ENCODE measurements at regions not wholly inside any gene's neighbourhood (a gene's known extent, or its start where the extent isn't known, plus 50 kb on each side); places are given as distances from the start of the nearest gene placed in this dataset.
"Not testable (repeated sequence)": the region's sequence is repeated elsewhere in the genome, so short reads cannot be mapped to it uniquely, and the experiment has no call there.

- DNase-seq, result no peak
Observed at GRCh38 chr9:84054341-84055010, 73.9 kb downstream of the RMI1 start.

GRCh38 chr9:84057662-84058061 is 77.1 kb downstream of the RMI1 start:
- DNase-seq, result no peak

GRCh38 chr9:84059936-84060335 is 79.3 kb downstream of the RMI1 start:
- no peak for DNase-seq

- no peak for DNase-seq
Observed at GRCh38 chr9:84061613-84062193, 81.1 kb downstream of the RMI1 start.

GRCh38 chr9:84062538-84062937 is 81.9 kb downstream of the RMI1 start:
- DNase-seq, result no peak

- DNase-seq, result no peak
Observed at GRCh38 chr9:84067821-84068220, 87.2 kb downstream of the RMI1 start.

GRCh38 chr9:84068872-84069271 is 88.3 kb downstream of the RMI1 start:
- DNase-seq, result no peak

- DNase-seq, result no peak
Observed at GRCh38 chr9:84070590-84070989, 90.0 kb downstream of the RMI1 start.

- no peak for DNase-seq
Observed at GRCh38 chr9:84072621-84073180, 92.1 kb downstream of the RMI1 start.

GRCh38 chr9:84075004-84075403 is 94.4 kb downstream of the RMI1 start:
- DNase-seq, result no peak

- no peak for DNase-seq
Observed at GRCh38 chr9:84076384-84076783, 95.8 kb downstream of the RMI1 start.

- DNase-seq, result not testable (repeated sequence)
Observed at GRCh38 chr9:84077816-84078215, 97.2 kb downstream of the RMI1 start.

GRCh38 chr9:84079994-84080393 is 99.4 kb downstream of the RMI1 start:
- DNase-seq, result no peak

- no peak for DNase-seq
Observed at GRCh38 chr9:84101964-84102632, 121.5 kb downstream of the RMI1 start.

GRCh38 chr9:84103651-84104377 is 123.2 kb downstream of the RMI1 start:
- DNase-seq, result no peak

GRCh38 chr9:84107081-84107480 is 126.5 kb downstream of the RMI1 start:
- no peak for DNase-seq

- DNase-seq, result peak in 1 of 2 donors; percentile 0
Observed at GRCh38 chr9:84107995-84108394, 127.4 kb downstream of the RMI1 start.

- DNase-seq, result no peak
Observed at GRCh38 chr9:84111726-84112125, 131.1 kb downstream of the RMI1 start.

GRCh38 chr9:84121991-84122523 is 141.5 kb downstream of the RMI1 start:
- no peak for DNase-seq

GRCh38 chr9:84122572-84122971 is 142.0 kb downstream of the RMI1 start:
- DNase-seq, result no peak

GRCh38 chr9:84123648-84124406 is 143.2 kb downstream of the RMI1 start:
- no peak for DNase-seq

- DNase-seq, result no peak
Observed at GRCh38 chr9:84125046-84125445, 144.4 kb downstream of the RMI1 start.

All from CD4-positive, alpha-beta T cell treated with Interleukin-1 beta for 1 hour (primary cell).